Mesenchymal stem cell (in vitro differentiated cells and primary cell): ENCODE measurements at regions not wholly inside any gene's neighbourhood (a gene's known extent, or its start where the extent isn't known, plus 50 kb on each side); places are given as distances from the start of the nearest gene placed in this dataset.

Experiments used
- DNase-seq: peaks from one replicate; pipeline ENCODE4 v3.0.0-alpha.2; 2013
- H2AFZ ChIP-seq: one replicate; pipeline ENCODE4 v1.6.1; 2013; ENCODE audit warnings: low read depth, mild to moderate bottlenecking, control low read depth, inconsistent platforms, low read length, moderate library complexity
- H2AK5ac ChIP-seq: 2 replicates; pipeline ENCODE4 v1.6.1; 2013; ENCODE audit warnings: low read length, moderate library complexity, mild to moderate bottlenecking, inconsistent platforms; ENCODE audit not compliant: severe bottlenecking
- H2BK120ac ChIP-seq: one replicate; pipeline ENCODE4 v1.6.1; 2013; ENCODE audit warnings: low read depth, mild to moderate bottlenecking, inconsistent platforms, low read length, moderate library complexity
- H2BK12ac ChIP-seq, 2 experiments: one replicate each; pipeline ENCODE4 v1.6.1; 2013; ENCODE audit warnings: inconsistent platforms in 2 of 2, low read length in 2 of 2, mild to moderate bottlenecking in 2 of 2, moderate library complexity in 2 of 2, control low read depth in 1 of 2
- H2BK15ac ChIP-seq: one replicate; pipeline ENCODE4 v1.6.1; 2013; ENCODE audit warnings: mild to moderate bottlenecking, low read depth, inconsistent platforms; ENCODE audit not compliant: poor library complexity, severe bottlenecking
- H2BK5ac ChIP-seq: 2 replicates; pipeline ENCODE4 v1.6.1; 2013; ENCODE audit warnings: low read depth, mild to moderate bottlenecking, low read length, control low read depth, inconsistent platforms; ENCODE audit not compliant: poor library complexity, severe bottlenecking
- H3K14ac ChIP-seq, 2 experiments: one replicate each; pipeline ENCODE4 v1.6.1; 2013; ENCODE audit warnings: inconsistent platforms in 2 of 2, low read length in 2 of 2, control low read depth in 1 of 2, mild to moderate bottlenecking in 1 of 2, moderate library complexity in 1 of 2
- H3K18ac ChIP-seq, 2 experiments: one replicate each; pipeline ENCODE4 v1.6.1; 2013; ENCODE audit warnings: inconsistent platforms in 2 of 2, low read length in 2 of 2, control low read depth in 1 of 2, low read depth in 1 of 2, mild to moderate bottlenecking in 1 of 2
- H3K23ac ChIP-seq, 2 experiments: one replicate each; pipeline ENCODE4 v1.6.1; 2013; ENCODE audit warnings: inconsistent platforms in 2 of 2, low read length in 2 of 2, mild to moderate bottlenecking in 2 of 2, moderate library complexity in 2 of 2, control low read depth in 1 of 2
- H3K27ac ChIP-seq: 2 replicates; pipeline ENCODE4 v1.5.1; 2013; ENCODE audit warnings: mild to moderate bottlenecking, moderate library complexity, low read length, control low read depth, inconsistent platforms; ENCODE audit not compliant: poor library complexity, severe bottlenecking
- H3K27me3 ChIP-seq, 2 experiments: 2 replicates each; pipeline versions ENCODE4 v1.6.1 to v1.7.0; 2013; ENCODE audit warnings: low read length in 2 of 2, mild to moderate bottlenecking in 2 of 2, moderate library complexity in 2 of 2, control low read depth in 1 of 2, inconsistent platforms in 1 of 2; ENCODE audit not compliant: control insufficient read depth in 1 of 2, insufficient read depth in 1 of 2
- H3K36me3 ChIP-seq, 2 experiments: 2 replicates each; pipeline versions ENCODE4 v1.6.1 to v1.7.0; 2013; ENCODE audit warnings: low read length in 2 of 2, control low read depth in 1 of 2, inconsistent platforms in 1 of 2, low read depth in 1 of 2, mild to moderate bottlenecking in 1 of 2; ENCODE audit not compliant: insufficient read depth in 2 of 2, control insufficient read depth in 1 of 2
- H3K4ac ChIP-seq, 2 experiments: one replicate each; pipeline ENCODE4 v1.6.1; 2013; ENCODE audit warnings: inconsistent platforms in 2 of 2, low read length in 2 of 2, mild to moderate bottlenecking in 2 of 2, moderate library complexity in 2 of 2, control low read depth in 1 of 2, low read depth in 1 of 2
- H3K4me1 ChIP-seq: 2 replicates; pipeline ENCODE4 v1.6.1; 2013; ENCODE audit warnings: low read depth, low read length, control low read depth; ENCODE audit not compliant: control insufficient read depth, insufficient read depth
- H3K4me2 ChIP-seq: 2 replicates; pipeline ENCODE4 v1.6.1; 2013; ENCODE audit warnings: low read length, mild to moderate bottlenecking, inconsistent platforms; ENCODE audit not compliant: poor library complexity, severe bottlenecking
- H3K4me3 ChIP-seq, 2 experiments: 2 replicates each; pipeline versions ENCODE4 v1.5.1 to v1.7.0; 2013; ENCODE audit warnings: low read length in 2 of 2, mild to moderate bottlenecking in 2 of 2, control low read depth in 1 of 2, low read depth in 1 of 2; ENCODE audit not compliant: insufficient read depth in 1 of 2
- H3K79me1 ChIP-seq: replicated peaks from 2 replicates; pipeline ENCODE4 v1.6.1; 2013; ENCODE audit warnings: mild to moderate bottlenecking, control low read depth, low read length, inconsistent platforms; ENCODE audit not compliant: poor library complexity, severe bottlenecking
- H3K9ac ChIP-seq: 2 replicates; pipeline ENCODE4 v1.7.0; 2013; ENCODE audit warnings: mild to moderate bottlenecking, low read length, moderate library complexity
- H3K9me3 ChIP-seq: 2 replicates; pipeline ENCODE4 v1.7.0; 2013; ENCODE audit warnings: mild to moderate bottlenecking, low read length; ENCODE audit not compliant: control insufficient read depth
- H4K8ac ChIP-seq: one replicate; pipeline ENCODE4 v1.6.1; 2013; ENCODE audit warnings: inconsistent platforms, mild to moderate bottlenecking, low read length, moderate library complexity
- H4K91ac ChIP-seq: one replicate; pipeline ENCODE4 v1.6.1; 2013; ENCODE audit warnings: mild to moderate bottlenecking, low read length, inconsistent platforms
- WGBS: methylation state at CpG from one replicate; pipeline ENCODE4 v1.1.7; 2013; ENCODE audit warnings: mixed read lengths; 5-methylcytosine and 5-hydroxymethylcytosine counted together

GRCh38 chr4:4670869-4671268 is 129.0 kb upstream of the STX18 start:
- no peaks in the 10 kb centered on the region for H3K36me3 ChIP-seq
- no peaks in the 10 kb centered on the region for H3K27me3 ChIP-seq
- no peak overlapping the region for H2AFZ ChIP-seq
- DNase-seq, result peak; percentile 33
- H3K23ac ChIP-seq, result no peak overlapping the region
- H2AK5ac ChIP-seq, result no peak overlapping the region
- H3K4me3 ChIP-seq, result no peak overlapping the region
- no peak overlapping the region for H3K27ac ChIP-seq
- 64% methylated on average over 5 of the region's 5 CpGs for WGBS
- H3K14ac ChIP-seq, result no peak overlapping the region
- H2BK120ac ChIP-seq, result no peak overlapping the region
- H4K91ac ChIP-seq, result peak overlapping the region; percentile 9
- H3K79me1 ChIP-seq, result no peaks in the 10 kb centered on the region
- no peak overlapping the region for H2BK5ac ChIP-seq
- no peak overlapping the region for H3K4ac ChIP-seq
- no peak overlapping the region for H3K9ac ChIP-seq
- H2BK12ac ChIP-seq, result peak overlapping the region; percentile 15 to 23
- no peak overlapping the region for H3K4me2 ChIP-seq
- H2BK15ac ChIP-seq, result no peak overlapping the region
- peak overlapping the region in 1 of 2 experiments; percentile 40 for H3K18ac ChIP-seq
- no peak overlapping the region for H4K8ac ChIP-seq
- peaks cover 12% of the 10 kb centered on the region for H3K4me1 ChIP-seq
- H3K9me3 ChIP-seq, result no peaks in the 10 kb centered on the region

- H2AFZ ChIP-seq, result no peak overlapping the region
- H3K23ac ChIP-seq, result no peak overlapping the region
- no peaks in the 10 kb centered on the region for H3K36me3 ChIP-seq
- no peak overlapping the region for H2BK5ac ChIP-seq
- H3K4me2 ChIP-seq, result peak overlapping the region; percentile 44
- no peaks in the 10 kb centered on the region for H3K27me3 ChIP-seq
- H3K4me3 ChIP-seq, result no peak overlapping the region
- peaks cover 12% of the 10 kb centered on the region for H3K4me1 ChIP-seq
- no peaks in the 10 kb centered on the region for H3K79me1 ChIP-seq
- H3K27ac ChIP-seq, result no peak overlapping the region
- no peak overlapping the region for H2BK120ac ChIP-seq
- H3K14ac ChIP-seq, result peak overlapping the region in 1 of 2 experiments; percentile 73
- H2AK5ac ChIP-seq, result no peak overlapping the region
- DNase-seq, result peak; percentile 32
- no peak overlapping the region for H4K91ac ChIP-seq
- peak overlapping the region; percentile 64 for H4K8ac ChIP-seq
- H3K9me3 ChIP-seq, result no peaks in the 10 kb centered on the region
- peak overlapping the region; percentile 6 for H2BK15ac ChIP-seq
- H2BK12ac ChIP-seq, result peak overlapping the region in 1 of 2 experiments; percentile 79
- H3K18ac ChIP-seq, result peak overlapping the region; percentile 13 to 65
- H3K4ac ChIP-seq, result peak overlapping the region in 1 of 2 experiments; percentile 6
- peak overlapping the region; percentile 76 for H3K9ac ChIP-seq
- WGBS, result 64% methylated on average over 14 of the region's 15 CpGs
Measured at GRCh38 chr4:4668355-4669210, 126.7 kb upstream of the STX18 start.

GRCh38 chr4:4667622-4668081 is 125.8 kb upstream of the STX18 start:
- no peak for DNase-seq
- WGBS, result 22% methylated on average over 13 of the region's 14 CpGs
- H3K4me2 ChIP-seq, result peak overlapping the region; percentile 55

More at GRCh38 chr4:4667622-4668081, 125.8 kb upstream of the STX18 start:
- Histone ChIP-seq H3K27ac (no peak overlapping the region), H3K9me3 (no peaks in the 10 kb centered on the region), H2BK12ac (peak overlapping the region in 1 of 2 experiments; percentile 48), H3K23ac (no peak overlapping the region), H2BK15ac (no peak overlapping the region), H3K27me3 (no peaks in the 10 kb centered on the region), H3K18ac (peak overlapping the region; percentile 35 to 68), H3K36me3 (no peaks in the 10 kb centered on the region), H3K14ac (no peak overlapping the region), H4K8ac (peak overlapping the region; percentile 61), H3K4me3 (peak overlapping the region in 1 of 2 experiments; percentile 45), H2AFZ (peak overlapping the region; percentile 55), H3K4ac (peak overlapping the region in 1 of 2 experiments; percentile 52), H4K91ac (peak overlapping the region; percentile 40), H2BK5ac (no peak overlapping the region), H3K9ac (peak overlapping the region; percentile 19), H2AK5ac (no peak overlapping the region), H3K4me1 (peaks cover 11% of the 10 kb centered on the region), H3K79me1 (no peaks in the 10 kb centered on the region), H2BK120ac (no peak overlapping the region)
